CD4-positive, alpha-beta memory T cell (primary cell): ENCODE measurements at regions not wholly inside any gene's neighbourhood (a gene's known extent, or its start where the extent isn't known, plus 50 kb on each side); places are given as distances from the start of the nearest gene placed in this dataset.

Source experiments
- CTCF ChIA-PET: fragments of 350-600 bp; sonication (Branson Sonifier 250); formaldehyde crosslinking; loops from one replicate; lab custom pipeline; 2021; ENCODE audit warnings: inconsistent platforms; ENCODE audit not compliant: partially characterized antibody; lab: Charles Lee
- POLR2A ChIA-PET: fragments of 350-600 bp; sonication (Branson Sonifier 250); formaldehyde crosslinking; loops from one replicate; lab custom pipeline; 2021; ENCODE audit not compliant: partially characterized antibody; lab: Charles Lee
- DNase-seq, 5 donors: peaks; one replicate each; pipeline versions ENCODE4 v3.0.0 to v3.0.0-alpha.2; 2020 to 2022; ENCODE audit warnings: mixed read lengths in 1 of 5
- H3K27ac ChIP-seq: one replicate; pipeline ENCODE4 v1.7.0; 2013; ENCODE audit warnings: low read depth, low read length
- H3K27me3 ChIP-seq: 2 replicates; pipeline ENCODE4 v1.7.0; 2013; ENCODE audit warnings: mild to moderate bottlenecking, low read length, moderate library complexity; ENCODE audit not compliant: insufficient read depth
- H3K36me3 ChIP-seq: 2 replicates; pipeline ENCODE4 v1.7.0; 2013; ENCODE audit warnings: mild to moderate bottlenecking, low read length, moderate library complexity; ENCODE audit not compliant: insufficient read depth
- H3K4me1 ChIP-seq: 2 replicates; pipeline ENCODE4 v1.7.0; 2013; ENCODE audit warnings: mild to moderate bottlenecking, low read length, moderate library complexity; ENCODE audit not compliant: insufficient read depth
- H3K4me3 ChIP-seq, 2 donors: one replicate each; pipeline ENCODE4 v1.7.0; 2013; ENCODE audit warnings: low read length in 2 of 2, mild to moderate bottlenecking in 1 of 2
- H3K9me3 ChIP-seq, 2 donors: one replicate each; pipeline ENCODE4 v1.7.0; 2013; ENCODE audit warnings: low read length in 2 of 2, control low read depth in 1 of 2; ENCODE audit not compliant: control insufficient read depth in 1 of 2
- H3K27ac Mint-ChIP-seq, 7 donors: one replicate each; pipeline ENCODE4 v1.8.0; 2020 to 2021; ENCODE audit warnings: mixed read lengths in 7 of 7, mild to moderate bottlenecking in 6 of 7, inconsistent platforms in 3 of 7, moderate library complexity in 3 of 7
- H3K27me3 Mint-ChIP-seq, 2 donors: one replicate each; pipeline ENCODE4 v1.8.0; 2020 to 2021; ENCODE audit warnings: mixed read lengths in 2 of 2
- H3K36me3 Mint-ChIP-seq, 2 donors: one replicate each; pipeline ENCODE4 v1.8.0; 2020 to 2021; ENCODE audit warnings: mixed read lengths in 2 of 2, inconsistent platforms in 1 of 2, mild to moderate bottlenecking in 1 of 2
- H3K4me1 Mint-ChIP-seq, 4 donors: one replicate each; pipeline ENCODE4 v1.8.0; 2020 to 2021; ENCODE audit warnings: mixed read lengths in 4 of 4, mild to moderate bottlenecking in 1 of 4
- H3K4me3 Mint-ChIP-seq, 8 donors: one replicate each; pipeline ENCODE4 v1.8.0; 2020 to 2021; ENCODE audit warnings: mixed read lengths in 8 of 8, mild to moderate bottlenecking in 7 of 8, moderate library complexity in 6 of 8, inconsistent platforms in 3 of 8
- H3K9me3 Mint-ChIP-seq, 8 donors: one replicate each; pipeline ENCODE4 v1.8.0; 2020 to 2021; ENCODE audit warnings: mixed read lengths in 8 of 8, mild to moderate bottlenecking in 5 of 8, inconsistent platforms in 3 of 8, moderate library complexity in 1 of 8
- intact Hi-C: fragments of 100-400 bp; cut with micrococcal nuclease; formaldehyde crosslinking; loops from one replicate; pipeline ENCODE4 v1.15.1; 2023

- CTCF ChIA-PET, result no interaction called here
- H3K36me3 Mint-ChIP-seq, result no peaks in the 10 kb centered on the region
- POLR2A ChIA-PET, result no interaction called here
- Histone ChIP-seq H3K4me3 (no peak overlapping the region), H3K27me3 (no peaks in the 10 kb centered on the region), H3K9me3 (no peaks in the 10 kb centered on the region), H3K4me1 (no peaks in the 10 kb centered on the region), H3K36me3 (no peaks in the 10 kb centered on the region), H3K27ac (no peak overlapping the region)
- no peak overlapping the region for H3K27ac Mint-ChIP-seq
- peaks cover 0 to 3% (median 0%) of the 10 kb centered on the region in 8 donors for H3K9me3 Mint-ChIP-seq
- DNase-seq, result no peak
- no peaks in the 10 kb centered on the region for H3K4me1 Mint-ChIP-seq
- H3K4me3 Mint-ChIP-seq, result no peak overlapping the region
- intact Hi-C loops, result no loop called here
- H3K27me3 Mint-ChIP-seq, result peaks cover 9 to 17% of the 10 kb centered on the region in 2 donors
Observed at GRCh38 chr15:77768521-77769078, 135.9 kb upstream of the LINGO1 start.

GRCh38 chr15:77768107-77768506, 135.4 kb upstream of the LINGO1 start:
- Histone ChIP-seq H3K4me1 (no peaks in the 10 kb centered on the region), H3K27me3 (no peaks in the 10 kb centered on the region), H3K36me3 (no peaks in the 10 kb centered on the region), H3K4me3 (no peak overlapping the region), H3K27ac (no peak overlapping the region), H3K9me3 (no peaks in the 10 kb centered on the region)
- Mint-ChIP-seq H3K9me3 (peaks cover 0 to 3% (median 0%) of the 10 kb centered on the region in 8 donors), H3K27me3 (peaks cover 9 to 17% of the 10 kb centered on the region in 2 donors), H3K4me1 (no peaks in the 10 kb centered on the region), H3K4me3 (no peak overlapping the region), H3K36me3 (no peaks in the 10 kb centered on the region), H3K27ac (no peak overlapping the region)
- ChIA-PET POLR2A (no interaction called here), CTCF (no interaction called here)
- intact Hi-C loops, result no loop called here
- DNase-seq, result no peak

GRCh38 chr15:77764095-77764494, 131.4 kb upstream of the LINGO1 start:
- H3K4me1 ChIP-seq, result no peaks in the 10 kb centered on the region
- no peaks in the 10 kb centered on the region for H3K36me3 ChIP-seq
- H3K27ac ChIP-seq, result no peak overlapping the region
- Mint-ChIP-seq H3K9me3 (peaks cover 0 to 3% (median 0%) of the 10 kb centered on the region in 8 donors), H3K27me3 (peaks cover 9 to 21% of the 10 kb centered on the region in 2 donors), H3K4me1 (no peaks in the 10 kb centered on the region), H3K4me3 (no peak overlapping the region), H3K36me3 (no peaks in the 10 kb centered on the region), H3K27ac (no peak overlapping the region)
- no peak overlapping the region for H3K4me3 ChIP-seq
- no peak for DNase-seq
- CTCF ChIA-PET, result no interaction called here
- intact Hi-C loops, result no loop called here
- no peaks in the 10 kb centered on the region for H3K9me3 ChIP-seq
- POLR2A ChIA-PET, result no interaction called here
- no peaks in the 10 kb centered on the region for H3K27me3 ChIP-seq

GRCh38 chr15:77762747-77763355, 130.1 kb upstream of the LINGO1 start:
- H3K4me3 Mint-ChIP-seq, result no peak overlapping the region
- H3K27ac ChIP-seq, result no peak overlapping the region
- H3K36me3 ChIP-seq, result no peaks in the 10 kb centered on the region
- peaks cover 0 to 5% (median 0%) of the 10 kb centered on the region in 8 donors for H3K9me3 Mint-ChIP-seq
- ChIA-PET POLR2A (no interaction called here), CTCF (no interaction called here)
- H3K9me3 ChIP-seq, result no peaks in the 10 kb centered on the region
- no peaks in the 10 kb centered on the region for H3K4me1 ChIP-seq
- no peak overlapping the region for H3K4me3 ChIP-seq
- H3K4me1 Mint-ChIP-seq, result no peaks in the 10 kb centered on the region
- intact Hi-C loops, result no loop called here
- H3K27ac Mint-ChIP-seq, result no peak overlapping the region
- DNase-seq, result no peak
- H3K27me3 Mint-ChIP-seq, result peaks cover 8 to 19% of the 10 kb centered on the region in 2 donors
- H3K36me3 Mint-ChIP-seq, result no peaks in the 10 kb centered on the region
- no peaks in the 10 kb centered on the region for H3K27me3 ChIP-seq

DNA sequence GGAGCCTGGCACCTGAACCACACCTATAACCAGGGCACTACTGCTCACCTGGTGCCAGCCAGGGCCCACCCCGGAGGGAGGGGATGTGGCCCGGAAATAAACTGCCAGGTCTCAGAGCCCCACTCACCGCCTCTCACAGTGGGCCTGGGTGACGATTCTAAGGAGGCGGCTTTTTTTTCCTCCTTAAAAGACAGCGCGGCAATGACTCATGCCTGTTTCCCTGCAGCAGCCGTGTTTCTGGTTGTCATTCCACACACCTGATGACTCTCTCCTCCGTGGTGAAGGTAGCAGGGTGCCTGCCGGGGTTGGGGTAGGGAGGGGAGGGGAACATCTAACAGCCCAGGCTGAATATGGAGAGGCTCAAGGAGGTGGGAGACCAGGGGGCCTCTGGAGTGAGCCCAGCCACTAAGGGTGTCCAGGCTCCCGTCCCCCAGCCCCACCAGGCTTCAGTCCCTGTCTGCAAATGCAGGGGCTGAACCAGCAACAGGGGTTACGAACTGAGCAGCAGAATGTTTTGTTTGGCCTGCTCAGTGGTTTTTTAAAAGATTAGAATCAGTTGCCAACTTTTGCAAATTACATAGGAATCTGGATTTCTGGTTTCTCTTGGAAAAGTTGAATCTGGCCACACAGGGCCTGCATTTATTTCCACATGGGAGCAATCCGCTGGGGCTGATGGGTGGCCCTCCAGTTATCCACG, 127.3 kb upstream of the LINGO1 start:
- Mint-ChIP-seq H3K27me3 (peaks cover 6 to 20% of the 10 kb centered on the region in 2 donors), H3K27ac (no peak overlapping the region), H3K4me3 (no peak overlapping the region), H3K4me1 (no peaks in the 10 kb centered on the region), H3K36me3 (no peaks in the 10 kb centered on the region), H3K9me3 (peaks cover 0 to 6% (median 0%) of the 10 kb centered on the region in 8 donors)
- ChIA-PET POLR2A (no interaction called here), CTCF (no interaction called here)
- Histone ChIP-seq H3K36me3 (no peaks in the 10 kb centered on the region), H3K9me3 (no peaks in the 10 kb centered on the region), H3K4me1 (no peaks in the 10 kb centered on the region), H3K4me3 (no peak overlapping the region), H3K27me3 (no peaks in the 10 kb centered on the region), H3K27ac (no peak overlapping the region)
- DNase-seq, result no peak
- intact Hi-C loops, result no loop called here

GRCh38 chr15:77753939-77754338, 121.2 kb upstream of the LINGO1 start:
- POLR2A ChIA-PET, result no interaction called here
- no peaks in the 10 kb centered on the region for H3K27me3 ChIP-seq
- intact Hi-C loops, result no loop called here
- H3K36me3 ChIP-seq, result no peaks in the 10 kb centered on the region
- CTCF ChIA-PET, result no interaction called here
- no peak overlapping the region for H3K4me3 Mint-ChIP-seq
- H3K9me3 ChIP-seq, result no peaks in the 10 kb centered on the region
- no peak overlapping the region for H3K27ac Mint-ChIP-seq
- H3K4me1 ChIP-seq, result no peaks in the 10 kb centered on the region
- peaks cover 0 to 4% (median 0%) of the 10 kb centered on the region in 8 donors for H3K9me3 Mint-ChIP-seq
- no peak overlapping the region for H3K27ac ChIP-seq
- H3K27me3 Mint-ChIP-seq, result peaks cover 4 to 9% of the 10 kb centered on the region in 2 donors
- no peak overlapping the region for H3K4me3 ChIP-seq
- H3K4me1 Mint-ChIP-seq, result no peaks in the 10 kb centered on the region
- no peak for DNase-seq
- H3K36me3 Mint-ChIP-seq, result no peaks in the 10 kb centered on the region

GRCh38 chr15:77753281-77753873, 120.7 kb upstream of the LINGO1 start:
- CTCF ChIA-PET, result no interaction called here
- H3K27ac ChIP-seq, result no peak overlapping the region
- no peaks in the 10 kb centered on the region for H3K4me1 Mint-ChIP-seq
- no peaks in the 10 kb centered on the region for H3K36me3 Mint-ChIP-seq
- POLR2A ChIA-PET, result no interaction called here
- H3K4me3 Mint-ChIP-seq, result no peak overlapping the region
- intact Hi-C loops, result no loop called here
- peaks cover 4 to 9% of the 10 kb centered on the region in 2 donors for H3K27me3 Mint-ChIP-seq
- no peak for DNase-seq
- no peak overlapping the region for H3K27ac Mint-ChIP-seq
- H3K36me3 ChIP-seq, result no peaks in the 10 kb centered on the region
- no peaks in the 10 kb centered on the region for H3K4me1 ChIP-seq
- H3K9me3 Mint-ChIP-seq, result peaks cover 0 to 4% (median 0%) of the 10 kb centered on the region in 8 donors
- H3K9me3 ChIP-seq, result no peaks in the 10 kb centered on the region
- no peak overlapping the region for H3K4me3 ChIP-seq
- no peaks in the 10 kb centered on the region for H3K27me3 ChIP-seq
